ENCODE measurements at regions not wholly inside any gene's neighbourhood (a gene's known extent, or its start where the extent isn't known, plus 50 kb on each side); places are given as distances from the start of the nearest gene placed in this dataset.
A peak's percentile ranks its signal among the peaks of the same experiment; 100 is the strongest.

DNA sequence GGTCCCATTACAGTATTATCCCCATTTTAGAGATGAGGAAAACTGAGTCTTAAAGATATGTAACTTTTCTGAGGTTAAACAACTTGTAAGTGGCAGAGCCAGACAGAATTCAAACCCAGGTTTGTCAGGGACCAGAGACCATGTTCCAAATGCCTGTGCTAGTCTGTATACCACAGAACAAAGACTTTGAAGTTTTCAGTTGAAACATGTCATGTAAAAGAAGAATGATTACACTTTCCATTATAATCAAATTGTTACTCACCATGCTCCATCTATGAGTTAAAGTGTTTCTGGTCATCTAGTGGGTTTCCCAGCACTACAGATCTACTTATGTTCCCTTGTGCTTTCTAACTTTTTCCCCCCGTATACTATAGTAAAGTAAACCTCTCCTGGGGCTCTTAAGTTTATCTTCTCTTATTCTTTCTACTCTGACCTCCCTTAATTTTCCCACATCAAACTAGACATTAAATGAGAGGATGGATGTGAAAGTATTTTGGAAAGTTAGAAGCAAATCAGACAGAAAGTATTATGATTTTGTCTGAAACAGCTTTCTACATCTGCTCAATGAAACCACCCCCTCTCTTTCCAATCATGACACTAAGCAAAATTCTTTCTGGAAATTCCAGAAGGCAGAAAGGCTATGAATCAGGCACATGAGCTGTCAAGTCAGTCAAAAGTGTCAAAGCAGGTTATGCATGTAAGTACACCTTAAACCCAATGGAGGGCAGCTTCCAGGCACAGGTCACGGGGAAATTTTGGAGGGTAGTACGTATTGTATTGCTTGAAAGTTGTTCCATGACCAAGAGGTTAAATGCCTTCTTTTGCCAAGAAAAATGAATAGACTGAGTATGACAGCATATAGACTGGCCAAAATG, 132.7 kb upstream of the MAP3K7 start:
- no peak overlapping the region for H3K4me3 Mint-ChIP-seq
- ATAC-seq (replicated peaks) = peak; percentile 42
- H3K36me3 Mint-ChIP-seq (ENCODE audit: low read depth) = no peaks in the 10 kb centered on the region
- peaks cover 4% of the 10 kb centered on the region for H3K4me1 Mint-ChIP-seq
- H3K27ac Mint-ChIP-seq = no peak overlapping the region
- peaks cover 29% of the 10 kb centered on the region for H3K27me3 Mint-ChIP-seq
- H3K9me3 Mint-ChIP-seq = no peaks in the 10 kb centered on the region

DNA sequence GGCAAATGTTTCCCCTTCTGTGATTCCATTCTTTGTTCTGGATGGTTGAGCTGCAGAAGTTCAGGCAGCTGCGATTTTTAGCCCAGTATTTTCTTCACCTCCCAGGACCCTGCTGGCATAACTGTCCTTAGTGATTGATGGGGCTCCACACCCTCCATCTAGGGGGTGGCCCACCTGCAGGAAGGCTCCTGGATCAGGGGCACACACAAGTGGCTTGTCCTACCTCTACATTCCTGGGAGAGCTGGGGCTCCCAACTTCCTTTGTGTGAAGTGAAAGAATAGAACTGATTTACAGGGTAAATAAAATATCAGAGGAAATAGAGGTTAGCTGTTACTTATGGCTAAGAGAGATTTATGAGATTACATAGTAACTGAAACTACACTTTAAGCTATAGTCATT, 129.5 kb upstream of the MAP3K7 start:
- Mint-ChIP-seq H3K4me3 (no peak overlapping the region), H3K27ac (no peak overlapping the region), H3K27me3 (peaks cover 28% of the 10 kb centered on the region), H3K4me1 (peaks cover 4% of the 10 kb centered on the region), H3K36me3 (ENCODE audit: low read depth) (no peaks in the 10 kb centered on the region), H3K9me3 (no peaks in the 10 kb centered on the region)
- ATAC-seq (replicated peaks) = no peak

DNA sequence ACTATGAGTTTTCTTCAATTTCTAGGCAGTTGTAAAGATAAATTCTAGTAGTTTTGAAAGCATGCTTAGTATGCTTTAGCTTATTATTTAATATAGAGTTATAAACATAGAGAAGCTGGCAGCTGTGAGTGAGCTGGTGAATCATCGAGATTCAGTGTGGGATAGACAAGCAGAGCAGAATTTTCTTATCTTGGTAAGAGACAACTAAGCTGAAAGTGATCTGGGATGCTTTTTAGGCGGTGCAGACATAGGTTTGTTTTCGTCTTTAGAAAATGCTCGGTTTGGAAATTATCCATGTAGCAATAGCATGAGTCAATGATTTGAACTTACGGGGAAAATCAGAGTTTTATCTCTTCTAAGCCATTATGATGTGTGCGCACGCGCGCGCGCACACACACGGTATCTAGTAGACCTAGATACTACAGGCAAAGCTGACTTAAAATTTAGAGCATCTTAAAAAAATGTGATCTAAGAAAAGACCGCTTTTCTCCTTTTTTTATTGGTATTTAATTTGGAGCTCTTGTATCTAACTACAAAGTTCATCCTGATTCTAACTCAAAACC, 128.3 kb upstream of the MAP3K7 start:
- H3K27ac Mint-ChIP-seq = no peak overlapping the region

DNA sequence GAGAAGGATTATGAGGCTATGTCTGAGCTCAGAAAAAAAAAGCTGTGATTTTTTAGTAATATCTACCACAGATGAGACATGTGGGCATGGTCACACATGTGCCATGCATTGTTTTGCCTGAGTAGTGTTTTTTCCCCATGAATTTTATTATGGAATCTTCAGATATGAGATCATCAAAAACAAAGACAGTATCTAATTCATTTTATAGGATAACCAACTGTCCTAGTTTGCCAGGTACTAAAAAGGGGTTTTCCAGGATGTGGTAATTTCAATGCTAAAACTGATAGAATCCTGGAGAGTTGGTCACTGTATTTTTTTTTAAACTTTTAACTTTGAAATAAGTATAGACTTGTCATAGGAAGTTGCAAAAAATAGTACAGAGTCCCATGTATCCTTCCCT, 127.4 kb upstream of the MAP3K7 start:
- Mint-ChIP-seq H3K9me3 (no peaks in the 10 kb centered on the region), H3K27me3 (peaks cover 31% of the 10 kb centered on the region), H3K4me3 (no peak overlapping the region), H3K27ac (no peak overlapping the region), H3K36me3 (ENCODE audit: low read depth) (no peaks in the 10 kb centered on the region), H3K4me1 (no peaks in the 10 kb centered on the region)
- ATAC-seq (replicated peaks) = no peak

More for the DNA sequence above, 128.3 kb upstream of the MAP3K7 start:
- Mint-ChIP-seq H3K36me3 (ENCODE audit: low read depth) (no peaks in the 10 kb centered on the region), H3K9me3 (no peaks in the 10 kb centered on the region), H3K27me3 (peaks cover 29% of the 10 kb centered on the region), H3K4me1 (peaks cover 4% of the 10 kb centered on the region), H3K4me3 (no peak overlapping the region)
- no peak for ATAC-seq (replicated peaks)

DNA sequence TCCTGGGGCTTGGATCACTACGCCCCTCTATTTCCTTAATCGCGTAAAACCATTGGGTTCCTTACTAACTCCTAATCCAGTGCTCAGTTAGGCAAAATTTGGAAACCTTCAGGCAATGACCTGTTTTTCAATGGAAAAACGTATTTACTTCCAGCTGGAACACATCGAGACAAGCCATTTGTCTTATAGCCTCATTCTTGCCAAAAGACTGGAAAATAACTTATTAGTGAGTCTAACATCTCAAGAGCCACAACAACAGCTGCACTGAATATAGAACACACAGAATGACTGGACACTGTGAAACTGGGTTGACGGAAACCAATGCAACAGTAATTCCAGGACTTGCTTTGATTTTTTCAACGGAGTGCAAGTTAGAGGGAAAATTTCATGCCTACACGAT, 125.2 kb upstream of the MAP3K7 start:
- Mint-ChIP-seq H3K4me3 (no peak overlapping the region), H3K27ac (no peak overlapping the region), H3K9me3 (no peaks in the 10 kb centered on the region), H3K4me1 (no peaks in the 10 kb centered on the region), H3K36me3 (ENCODE audit: low read depth) (no peaks in the 10 kb centered on the region), H3K27me3 (peaks cover 34% of the 10 kb centered on the region)
- no peak for ATAC-seq (replicated peaks)

DNA sequence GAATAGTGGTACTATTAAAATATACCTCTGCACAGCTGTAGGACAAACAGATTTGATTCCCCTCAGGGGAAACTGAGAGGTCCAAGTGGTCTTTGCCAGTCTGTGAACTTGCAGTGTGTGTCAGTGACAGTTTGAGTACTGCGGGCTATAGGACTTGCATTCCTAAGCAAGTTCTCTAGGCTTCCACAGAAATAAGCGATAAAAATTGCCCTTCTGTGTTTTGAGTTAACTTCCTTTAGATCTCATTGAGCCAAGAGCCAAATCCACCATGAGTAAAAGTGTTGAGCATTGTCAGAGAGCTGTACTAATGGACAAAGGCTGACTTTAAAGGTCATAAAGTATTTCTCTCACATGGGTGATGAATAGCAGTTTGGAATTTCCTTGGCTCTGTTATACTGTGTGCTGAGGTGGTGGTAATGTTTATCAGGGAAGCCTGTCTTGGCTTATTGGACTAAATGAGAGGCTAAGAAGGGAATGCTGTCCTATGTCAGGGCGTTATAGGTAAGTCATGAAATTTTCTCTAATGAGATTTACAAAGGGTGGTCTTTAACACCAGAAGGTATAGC, 122.6 kb upstream of the MAP3K7 start:
- no peak overlapping the region for H3K4me3 Mint-ChIP-seq

DNA sequence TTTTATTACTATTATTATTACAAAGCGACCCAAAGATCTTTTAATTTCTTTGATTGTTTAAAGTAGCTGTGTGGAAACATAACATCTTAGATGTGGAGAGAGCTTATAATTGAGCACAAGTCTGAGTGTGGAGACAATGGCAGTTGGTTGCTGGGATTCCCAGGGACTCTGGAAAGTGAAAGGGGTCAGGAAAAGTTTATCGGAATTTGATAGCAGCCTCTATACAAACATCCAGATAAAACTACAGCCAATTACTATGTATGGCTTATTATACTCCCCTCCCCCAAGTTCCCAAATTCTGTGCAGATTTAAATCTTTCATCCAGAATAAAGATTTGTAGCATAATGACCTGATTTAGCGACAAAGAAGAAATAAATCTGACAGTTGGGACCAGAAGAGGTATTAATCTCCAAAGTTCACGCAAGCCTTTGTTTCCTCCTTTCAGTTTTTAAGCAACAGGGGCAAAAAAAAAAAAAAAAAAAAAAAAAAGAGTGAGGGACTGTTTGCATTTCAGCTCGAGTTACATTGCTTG, 121.4 kb upstream of the MAP3K7 start:
- H3K4me1 Mint-ChIP-seq = no peaks in the 10 kb centered on the region
- H3K36me3 Mint-ChIP-seq (ENCODE audit: low read depth) = no peaks in the 10 kb centered on the region
- H3K27ac Mint-ChIP-seq = no peak overlapping the region
- H3K4me3 Mint-ChIP-seq = no peak overlapping the region
- H3K27me3 Mint-ChIP-seq = peaks cover 25% of the 10 kb centered on the region
- H3K9me3 Mint-ChIP-seq = no peaks in the 10 kb centered on the region
- ATAC-seq (replicated peaks) = no peak

More for the DNA sequence above, 122.6 kb upstream of the MAP3K7 start:
- no peak for ATAC-seq (replicated peaks)
- Mint-ChIP-seq H3K9me3 (no peaks in the 10 kb centered on the region), H3K27me3 (peaks cover 26% of the 10 kb centered on the region), H3K36me3 (ENCODE audit: low read depth) (no peaks in the 10 kb centered on the region), H3K27ac (no peak overlapping the region), H3K4me1 (no peaks in the 10 kb centered on the region)

DNA sequence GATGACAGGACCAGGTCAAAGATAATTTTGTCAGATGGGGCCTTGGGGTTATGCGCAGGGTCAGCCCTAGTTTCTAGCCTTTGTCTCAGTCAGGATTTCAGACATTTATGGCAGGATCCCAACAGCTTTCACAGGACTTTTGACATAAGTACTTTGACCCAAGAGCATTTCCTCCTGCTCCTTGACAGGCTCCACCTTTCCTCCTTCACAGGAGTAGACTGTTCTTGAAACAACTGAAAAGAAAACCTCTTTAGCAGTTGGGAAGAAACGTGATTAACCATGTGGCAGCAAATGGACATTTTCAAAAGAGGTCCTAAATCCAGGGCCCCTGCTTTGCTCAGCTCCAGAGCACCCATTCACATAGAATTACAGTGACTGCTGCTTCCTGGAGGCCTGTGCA, 120.4 kb upstream of the MAP3K7 start:
- Mint-ChIP-seq H3K4me1 (no peaks in the 10 kb centered on the region), H3K27ac (no peak overlapping the region), H3K9me3 (no peaks in the 10 kb centered on the region), H3K27me3 (peaks cover 25% of the 10 kb centered on the region), H3K36me3 (ENCODE audit: low read depth) (no peaks in the 10 kb centered on the region), H3K4me3 (no peak overlapping the region)
- no peak for ATAC-seq (replicated peaks)

DNA sequence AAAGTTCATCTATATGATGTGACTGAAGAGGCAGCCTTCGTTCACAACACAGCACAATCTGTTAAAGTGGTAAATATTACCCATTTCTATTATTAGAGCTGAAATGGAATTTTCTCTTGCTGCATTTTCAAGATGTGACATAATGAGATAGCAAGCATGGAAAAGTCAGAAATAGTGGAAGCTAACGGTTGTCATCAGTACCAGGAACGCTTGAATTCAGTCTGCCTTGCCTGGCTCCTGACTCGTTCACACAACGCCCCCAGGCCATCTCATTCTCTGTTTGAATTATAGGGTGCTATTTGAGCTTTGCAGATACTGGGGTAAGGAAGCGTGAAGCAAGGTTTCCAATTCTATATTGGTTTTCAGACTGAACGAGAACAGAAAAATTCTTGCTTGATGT, 116.5 kb upstream of the MAP3K7 start:
- H3K36me3 Mint-ChIP-seq (ENCODE audit: low read depth) = no peaks in the 10 kb centered on the region
- no peak overlapping the region for H3K4me3 Mint-ChIP-seq
- no peak for ATAC-seq (replicated peaks)
- no peak overlapping the region for H3K27ac Mint-ChIP-seq
- no peaks in the 10 kb centered on the region for H3K9me3 Mint-ChIP-seq
- no peaks in the 10 kb centered on the region for H3K4me1 Mint-ChIP-seq
- H3K27me3 Mint-ChIP-seq = peaks cover 7% of the 10 kb centered on the region

DNA sequence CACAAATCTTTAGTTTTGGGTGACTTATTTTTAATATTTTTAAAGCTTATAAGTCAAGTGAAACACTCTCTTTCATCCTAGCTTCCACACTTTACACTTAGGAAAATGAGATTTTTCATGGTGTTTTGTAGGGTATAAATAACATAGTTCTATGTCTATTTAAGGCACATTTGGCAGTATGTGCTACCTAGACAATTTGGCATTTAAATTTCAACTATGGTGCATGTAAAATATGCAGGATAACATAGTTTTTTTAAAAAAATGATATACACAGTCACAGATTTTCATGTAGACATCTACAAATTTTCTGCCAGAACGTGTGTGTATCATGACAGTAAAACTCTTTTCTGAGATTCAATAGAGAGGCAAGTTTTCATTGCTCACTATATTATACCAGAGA, 115.1 kb upstream of the MAP3K7 start:
- Mint-ChIP-seq H3K36me3 (ENCODE audit: low read depth) (no peaks in the 10 kb centered on the region), H3K27ac (no peak overlapping the region), H3K27me3 (peaks cover 6% of the 10 kb centered on the region), H3K9me3 (no peaks in the 10 kb centered on the region), H3K4me3 (no peak overlapping the region), H3K4me1 (no peaks in the 10 kb centered on the region)
- no peak for ATAC-seq (replicated peaks)

DNA sequence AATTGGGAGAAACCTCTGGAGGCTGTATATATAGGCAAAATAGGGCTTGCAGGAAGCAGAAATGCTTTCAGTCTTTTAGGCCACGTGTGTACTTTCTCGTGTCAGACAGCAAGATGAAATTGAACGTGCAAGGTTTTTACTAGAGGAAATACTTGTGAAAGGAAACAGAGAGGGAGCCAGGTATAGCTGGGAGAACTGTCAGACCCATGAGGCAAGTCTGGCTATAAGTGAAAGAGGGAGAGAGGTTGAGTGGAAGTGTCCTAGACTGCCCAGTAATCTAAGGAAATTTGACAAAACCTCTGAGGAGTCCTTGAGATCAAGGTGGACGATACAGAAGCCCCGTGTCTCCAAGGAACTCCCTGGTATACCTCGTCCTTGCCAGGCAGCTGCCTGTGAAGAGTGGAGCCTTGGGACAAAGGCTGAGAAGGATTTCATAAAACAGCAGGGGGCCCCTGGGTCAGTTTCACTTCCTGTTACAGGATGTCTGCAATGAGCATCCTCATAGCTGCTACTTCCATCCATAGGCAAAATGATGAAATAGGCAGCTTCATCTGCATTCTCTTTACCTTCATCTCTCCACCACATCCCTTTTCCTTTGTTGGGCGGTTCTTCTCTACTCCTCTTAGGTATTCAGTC, 114.4 kb upstream of the MAP3K7 start:
- no peak for ATAC-seq (replicated peaks)
- Mint-ChIP-seq H3K36me3 (ENCODE audit: low read depth) (no peaks in the 10 kb centered on the region), H3K4me1 (no peaks in the 10 kb centered on the region), H3K27ac (no peak overlapping the region), H3K9me3 (no peaks in the 10 kb centered on the region), H3K4me3 (no peak overlapping the region), H3K27me3 (peaks cover 7% of the 10 kb centered on the region)

DNA sequence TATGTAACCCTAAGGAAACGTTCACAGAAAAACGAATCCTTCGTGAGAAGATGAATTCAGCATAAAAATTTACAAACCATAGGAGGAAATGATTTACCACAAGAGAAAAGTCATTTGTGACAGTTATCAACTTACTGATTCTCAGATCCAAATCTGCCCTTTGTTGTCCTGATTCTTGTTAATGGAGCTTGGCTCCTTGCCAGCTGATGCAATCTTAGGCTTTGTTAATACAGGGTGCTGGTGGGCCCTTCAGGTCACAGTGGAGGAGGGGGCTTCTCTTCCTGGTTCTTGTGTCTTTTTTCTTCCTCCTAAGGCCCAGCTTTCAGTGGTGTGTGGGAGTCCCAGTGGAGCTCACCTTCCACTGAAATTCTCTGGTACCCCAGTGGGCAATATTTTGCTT, 108.4 kb upstream of the MAP3K7 start:
- ATAC-seq (replicated peaks) = no peak
- H3K4me1 Mint-ChIP-seq = no peaks in the 10 kb centered on the region
- peaks cover 29% of the 10 kb centered on the region for H3K27me3 Mint-ChIP-seq
- H3K9me3 Mint-ChIP-seq = peaks cover 6% of the 10 kb centered on the region
- H3K4me3 Mint-ChIP-seq = no peak overlapping the region
- no peak overlapping the region for H3K27ac Mint-ChIP-seq
- H3K36me3 Mint-ChIP-seq (ENCODE audit: low read depth) = no peaks in the 10 kb centered on the region

DNA sequence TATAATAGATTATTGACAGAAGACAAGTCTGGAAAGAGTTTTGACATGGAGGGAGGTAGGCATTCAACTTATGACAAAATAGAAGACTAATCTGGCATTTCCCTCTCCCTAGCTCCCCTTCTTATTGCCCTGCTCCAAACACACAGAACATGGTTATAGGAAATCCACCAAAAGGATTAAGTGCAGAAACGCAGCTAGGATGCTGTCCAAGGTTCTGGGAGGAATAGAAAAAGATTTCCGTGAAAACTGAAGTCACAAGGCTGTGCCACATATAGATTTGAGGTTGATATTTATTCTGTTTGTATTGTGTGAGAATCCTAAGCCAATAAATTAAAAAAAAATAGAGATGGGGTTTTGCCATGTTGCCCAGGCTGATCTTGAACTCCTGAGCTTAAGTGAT, 107.9 kb upstream of the MAP3K7 start:
- no peak overlapping the region for H3K27ac Mint-ChIP-seq
- peaks cover 31% of the 10 kb centered on the region for H3K27me3 Mint-ChIP-seq
- peaks cover 6% of the 10 kb centered on the region for H3K9me3 Mint-ChIP-seq
- no peaks in the 10 kb centered on the region for H3K36me3 Mint-ChIP-seq (ENCODE audit: low read depth)
- no peak overlapping the region for H3K4me3 Mint-ChIP-seq
- no peaks in the 10 kb centered on the region for H3K4me1 Mint-ChIP-seq
- ATAC-seq (replicated peaks) = no peak

DNA sequence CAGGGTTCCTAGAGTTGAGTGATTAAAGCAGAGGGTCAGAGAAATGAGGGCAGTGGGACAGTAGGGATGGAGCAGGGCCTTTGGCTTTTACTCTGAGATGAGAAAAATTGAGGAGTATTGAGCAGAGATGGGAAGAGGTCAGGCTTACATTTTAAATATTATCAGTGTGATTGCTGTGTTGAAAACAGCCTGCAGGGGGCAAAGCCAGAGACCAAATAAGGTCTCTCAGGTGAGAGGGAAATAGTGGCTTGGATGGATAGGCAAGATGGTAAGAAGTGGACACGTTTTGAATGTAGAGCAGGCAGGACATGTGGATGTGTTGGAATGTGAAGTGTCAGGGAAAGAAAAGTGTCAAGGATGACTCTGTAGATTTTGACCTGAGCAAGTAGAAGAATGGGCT, 105.0 kb upstream of the MAP3K7 start:
- Mint-ChIP-seq H3K36me3 (ENCODE audit: low read depth) (no peaks in the 10 kb centered on the region), H3K9me3 (peaks cover 6% of the 10 kb centered on the region), H3K27ac (no peak overlapping the region), H3K4me1 (no peaks in the 10 kb centered on the region), H3K4me3 (no peak overlapping the region), H3K27me3 (peaks cover 34% of the 10 kb centered on the region)
- ATAC-seq (replicated peaks) = no peak
